Pancreas (tissue), 10 donors: ENCODE measurements at regions not wholly inside any gene's neighbourhood (a gene's known extent, or its start where the extent isn't known, plus 50 kb on each side); places are given as distances from the start of the nearest gene placed in this dataset.
A peak's percentile ranks its signal among the peaks of the same experiment; 100 is the strongest.

Source experiments
- ATAC-seq, 4 donors: fragments of 200-7000 bp; cut with Tn5 transposase; one replicate each; pipeline versions ENCODE4 v1.8.0 to v1.9.1; 2020; ENCODE audit warnings: mild to moderate bottlenecking in 4 of 4, moderate library complexity in 4 of 4
- DNase-seq, 6 donors: peaks; one replicate each; pipeline ENCODE4 v3.0.0-alpha.2; 2020
- FAIRE-seq: peaks from 2 replicates; lab custom pipeline; 2012; peaks lifted over from hg19 to GRCh38; lab: Jason Lieb, UNC
- H3K27ac ChIP-seq, 4 donors: fragments of 200-600 bp; sonication (generic); 1 replicate in 3 of 4; 2 replicates in 1 of 4; pipeline versions ENCODE4 v1.5.0 to v1.8.0; 2020
- H3K27me3 ChIP-seq, 4 donors: fragments of 200-600 bp; one replicate each; pipeline ENCODE4 v1.8.0; 2021
- H3K36me3 ChIP-seq, 3 donors: fragments of 200-600 bp; sonication (generic) in 1 of 3; one replicate each; pipeline versions ENCODE4 v1.5.0 to v1.8.0; 2020 to 2021
- H3K4me1 ChIP-seq, 3 donors: fragments of 200-600 bp; one replicate each; pipeline ENCODE4 v1.8.0; 2021
- H3K4me3 ChIP-seq, 4 donors: fragments of 200-600 bp; sonication (generic) in 2 of 4; one replicate each; pipeline versions ENCODE4 v1.5.0 to v1.8.0; 2020 to 2021
- H3K9me3 ChIP-seq, 4 donors: fragments of 200-600 bp; one replicate each; pipeline ENCODE4 v1.8.0; 2021
- WGBS, 2 donors: extraction: QIAGEN DNeasy Blood & Tissue Kit; methylation state at CpG; one replicate each; pipeline ENCODE4 v1.1.7; 2013; 5-methylcytosine and 5-hydroxymethylcytosine counted together
- intact Hi-C, 3 donors: fragments of 100-400 bp; cut with DNase I; formaldehyde crosslinking; loops; one replicate each; pipeline versions ENCODE4 v1.11.1 to v1.14.2; 2022
- TF ChIP-seq, protein P1 (sequence below), 4 donors: fragments of 200-600 bp; sonication (generic) in 3 of 4; IDR thresholded peaks; one replicate each; pipeline versions ENCODE4 v1.5.0 to v1.8.0; 2021; ENCODE audit warnings: antibody characterized with exemption in 4 of 4
- donor health status: healthy with polysubstance abuse.
- donor health status: DM: no; HTN: no; CAD: no; lungs with moderate emphysema.
- donor health status: DM: no; HTN: no; CAD: no.
- donor health status: control.
- donor health status: control.
- donor health status: Bipolar disorder and iron deficiency.
- donor health status: DM: yes; HTN: yes; CAD: no.
- donor health status: DM: no; HTN: no; CAD: no.
- donor health status: DM: no; HTN: no; CAD: no.
- donor health status: DM: yes; HTN: yes; CAD: no.

DNA sequence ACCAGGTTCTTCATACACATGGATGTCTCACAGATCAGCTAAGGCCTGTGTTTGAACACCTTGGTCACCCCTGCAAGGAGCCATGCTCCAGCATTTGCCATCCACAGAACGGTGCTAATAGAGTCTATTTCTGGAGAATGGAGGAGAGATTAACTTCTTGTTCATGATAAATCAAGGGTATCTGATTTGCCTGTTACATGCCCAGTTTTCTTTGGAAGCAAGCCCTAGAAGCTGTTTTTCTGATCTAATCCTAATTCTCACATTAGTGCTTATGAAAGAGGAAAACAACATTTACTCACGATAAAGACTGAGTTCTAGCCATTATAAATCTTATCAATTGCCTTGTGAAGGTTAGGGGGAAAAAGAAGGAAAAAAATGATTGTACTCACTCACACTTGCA, 119.6 kb upstream of the DTNA start:
- Histone ChIP-seq H3K4me3 (no peak overlapping the region), H3K27me3 (no peaks in the 10 kb centered on the region), H3K4me1 (peaks cover 12 to 43% (median 39%) of the 10 kb centered on the region in 3 donors), H3K9me3 (no peaks in the 10 kb centered on the region), H3K27ac (no peak overlapping the region), H3K36me3 (no peaks in the 10 kb centered on the region)
- peak in 2 of 4 donors; percentile 4 to 13 for ATAC-seq
- no peak for FAIRE-seq
- 18 to 21% methylated on average over 2 of the region's 2 CpGs for WGBS, 2 donors
- TF ChIP-seq, protein P1, sequence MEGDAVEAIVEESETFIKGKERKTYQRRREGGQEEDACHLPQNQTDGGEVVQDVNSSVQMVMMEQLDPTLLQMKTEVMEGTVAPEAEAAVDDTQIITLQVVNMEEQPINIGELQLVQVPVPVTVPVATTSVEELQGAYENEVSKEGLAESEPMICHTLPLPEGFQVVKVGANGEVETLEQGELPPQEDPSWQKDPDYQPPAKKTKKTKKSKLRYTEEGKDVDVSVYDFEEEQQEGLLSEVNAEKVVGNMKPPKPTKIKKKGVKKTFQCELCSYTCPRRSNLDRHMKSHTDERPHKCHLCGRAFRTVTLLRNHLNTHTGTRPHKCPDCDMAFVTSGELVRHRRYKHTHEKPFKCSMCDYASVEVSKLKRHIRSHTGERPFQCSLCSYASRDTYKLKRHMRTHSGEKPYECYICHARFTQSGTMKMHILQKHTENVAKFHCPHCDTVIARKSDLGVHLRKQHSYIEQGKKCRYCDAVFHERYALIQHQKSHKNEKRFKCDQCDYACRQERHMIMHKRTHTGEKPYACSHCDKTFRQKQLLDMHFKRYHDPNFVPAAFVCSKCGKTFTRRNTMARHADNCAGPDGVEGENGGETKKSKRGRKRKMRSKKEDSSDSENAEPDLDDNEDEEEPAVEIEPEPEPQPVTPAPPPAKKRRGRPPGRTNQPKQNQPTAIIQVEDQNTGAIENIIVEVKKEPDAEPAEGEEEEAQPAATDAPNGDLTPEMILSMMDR (IDR thresholded peaks at IDR 0.05), result no peak
- intact Hi-C loops, result no loop called here
- no peak for DNase-seq

DNA sequence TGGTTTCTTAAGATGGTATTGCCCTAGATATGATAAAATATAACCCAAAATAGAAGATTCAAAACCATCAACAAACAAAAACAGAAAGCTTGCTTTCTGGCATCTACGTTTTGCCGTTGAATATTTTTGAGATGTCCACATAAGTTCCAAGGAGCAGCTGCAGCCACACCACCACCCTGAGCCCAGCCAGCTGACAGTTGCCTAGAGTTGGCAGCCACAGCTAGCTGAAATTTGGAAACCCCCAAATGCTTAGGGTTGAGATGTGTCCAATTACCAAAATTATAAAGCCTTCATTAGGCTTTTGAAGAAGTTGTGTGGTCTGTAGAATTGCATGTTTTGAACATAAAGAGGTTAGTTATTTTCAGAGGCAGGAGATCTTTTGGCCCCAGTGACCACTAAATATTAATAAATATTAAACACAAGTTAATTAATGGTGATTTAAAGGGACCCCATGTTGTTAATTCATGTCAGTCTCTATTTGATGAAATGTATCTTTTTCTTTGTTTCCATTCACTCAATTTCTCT, 118.1 kb upstream of the DTNA start:
- intact Hi-C loops, result no loop called here
- DNase-seq (no peak), ATAC-seq (no peak), FAIRE-seq (no peak)
- Histone ChIP-seq H3K36me3 (no peaks in the 10 kb centered on the region), H3K27ac (peak overlapping the region in 1 of 4 donors; percentile 17), H3K4me1 (peaks cover 12 to 53% (median 45%) of the 10 kb centered on the region in 3 donors), H3K4me3 (no peak overlapping the region), H3K27me3 (no peaks in the 10 kb centered on the region), H3K9me3 (no peaks in the 10 kb centered on the region)
- 69 to 79% methylated on average over 2 of the region's 2 CpGs for WGBS, 2 donors
- TF ChIP-seq, protein P1 (IDR thresholded peaks at IDR 0.05), result no peak

DNA sequence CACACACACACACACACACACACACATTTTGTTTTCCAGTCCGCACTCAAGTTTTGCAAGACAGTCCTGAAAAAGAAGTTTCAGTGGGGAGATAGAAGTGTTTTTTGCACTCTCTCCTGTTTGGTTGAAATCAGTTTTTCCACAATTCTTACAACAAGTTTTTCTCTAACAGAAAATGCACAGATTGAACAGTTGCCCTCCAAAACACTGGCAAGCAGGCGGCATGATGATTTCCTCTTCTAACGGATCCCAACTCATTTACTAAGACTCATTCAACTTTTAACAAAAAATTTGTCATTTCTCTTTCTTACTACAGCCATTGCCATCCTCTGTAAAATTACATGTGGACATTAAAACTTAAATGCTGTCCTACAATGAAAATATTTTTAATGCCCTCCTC, 117.6 kb upstream of the DTNA start:
- 41 to 44% methylated on average over 3 of the region's 3 CpGs for WGBS, 2 donors
- intact Hi-C loops, result no loop called here
- TF ChIP-seq, protein P1 (IDR thresholded peaks at IDR 0.05), result no peak
- peaks cover 12 to 53% (median 45%) of the 10 kb centered on the region in 3 donors for H3K4me1 ChIP-seq
- no peak for FAIRE-seq
- H3K27me3 ChIP-seq, result no peaks in the 10 kb centered on the region
- H3K9me3 ChIP-seq, result no peaks in the 10 kb centered on the region
- peak overlapping the region in 2 of 4 donors; percentile 55 to 66 for H3K27ac ChIP-seq
- ATAC-seq, result no peak
- peak overlapping the region in 2 of 4 donors; percentile 16 to 31 for H3K4me3 ChIP-seq
- no peak for DNase-seq
- H3K36me3 ChIP-seq, result no peaks in the 10 kb centered on the region

- 4 to 7% methylated on average over 8 of the region's 8 CpGs for WGBS, 2 donors
- intact Hi-C loops, result no loop called here
- ATAC-seq (peak; percentile 85 to 92 (median 90)), FAIRE-seq (no peak), DNase-seq (peak in 5 of 6 donors; percentile 51 to 70 (median 65))
- Histone ChIP-seq H3K9me3 (no peaks in the 10 kb centered on the region), H3K4me3 (peak overlapping the region in 2 of 4 donors; percentile 16 to 31), H3K27me3 (no peaks in the 10 kb centered on the region), H3K27ac (peak overlapping the region in 3 of 4 donors; percentile 3 to 66 (median 55)), H3K4me1 (peaks cover 12 to 53% (median 45%) of the 10 kb centered on the region in 3 donors), H3K36me3 (no peaks in the 10 kb centered on the region)
- TF ChIP-seq, protein P1 (IDR thresholded peaks at IDR 0.05), result no peak
These were observed 117.1 kb upstream of the DTNA start for GRCh38 chr18:34592961-34593382.

GRCh38 chr18:34594266-34594665, 115.8 kb upstream of the DTNA start:
- no peaks in the 10 kb centered on the region for H3K27me3 ChIP-seq
- peak in 1 of 4 donors; percentile 13 for ATAC-seq
- H3K9me3 ChIP-seq, result no peaks in the 10 kb centered on the region
- DNase-seq, result no peak
- peak overlapping the region in 2 of 4 donors; percentile 55 to 66 for H3K27ac ChIP-seq
- TF ChIP-seq, protein P1 (IDR thresholded peaks at IDR 0.05), result no peak
- 21 to 35% methylated on average over 1 of the region's 1 CpG for WGBS, 2 donors
- H3K36me3 ChIP-seq, result no peaks in the 10 kb centered on the region
- intact Hi-C loops, result no loop called here
- no peak for FAIRE-seq
- H3K4me3 ChIP-seq, result no peak overlapping the region
- H3K4me1 ChIP-seq, result peaks cover 12 to 53% (median 45%) of the 10 kb centered on the region in 3 donors
